Left ventricle myocardium inferior (tissue), 1 donor: ENCODE measurements at regions not wholly inside any gene's neighbourhood (a gene's known extent, or its start where the extent isn't known, plus 50 kb on each side); places are given as distances from the start of the nearest gene placed in this dataset.
"Not testable (repeated sequence)": the region's sequence is repeated elsewhere in the genome, so short reads cannot be mapped to it uniquely, and the experiment has no call there.

Source experiments
- DNase-seq: peaks from one replicate; pipeline ENCODE4 v3.0.0-alpha.2; 2020
- H3K27ac ChIP-seq: fragments of 200-600 bp; replicated peaks from 2 replicates; pipeline ENCODE4 v1.8.0; 2021
- H3K27me3 ChIP-seq: fragments of 200-600 bp; 2 replicates; pipeline ENCODE4 v1.8.0; 2021; ENCODE audit warnings: low read depth
- H3K36me3 ChIP-seq: fragments of 200-600 bp; 2 replicates; pipeline ENCODE4 v1.8.0; 2021
- H3K4me1 ChIP-seq: fragments of 200-600 bp; 2 replicates; pipeline ENCODE4 v1.8.0; 2021
- H3K4me3 ChIP-seq: fragments of 200-600 bp; 2 replicates; pipeline ENCODE4 v1.8.0; 2021; ENCODE audit warnings: mild to moderate bottlenecking, moderate library complexity
- H3K9me3 ChIP-seq: fragments of 200-600 bp; replicated peaks from 2 replicates; pipeline ENCODE4 v1.8.0; 2021
- CTCF ChIP-seq: fragments of 200-600 bp; IDR thresholded peaks from 2 replicates; pipeline ENCODE4 v1.8.0; 2021; ENCODE audit warnings: antibody characterized with exemption, mild to moderate bottlenecking, borderline replicate concordance
- intact Hi-C: fragments of 100-400 bp; cut with micrococcal nuclease; formaldehyde crosslinking; loops from one replicate; pipeline ENCODE4 v1.11.0; 2022
- donor health status: DM: no; HTN: yes; CAD: no; lungs with severe emphysema.

DNA sequence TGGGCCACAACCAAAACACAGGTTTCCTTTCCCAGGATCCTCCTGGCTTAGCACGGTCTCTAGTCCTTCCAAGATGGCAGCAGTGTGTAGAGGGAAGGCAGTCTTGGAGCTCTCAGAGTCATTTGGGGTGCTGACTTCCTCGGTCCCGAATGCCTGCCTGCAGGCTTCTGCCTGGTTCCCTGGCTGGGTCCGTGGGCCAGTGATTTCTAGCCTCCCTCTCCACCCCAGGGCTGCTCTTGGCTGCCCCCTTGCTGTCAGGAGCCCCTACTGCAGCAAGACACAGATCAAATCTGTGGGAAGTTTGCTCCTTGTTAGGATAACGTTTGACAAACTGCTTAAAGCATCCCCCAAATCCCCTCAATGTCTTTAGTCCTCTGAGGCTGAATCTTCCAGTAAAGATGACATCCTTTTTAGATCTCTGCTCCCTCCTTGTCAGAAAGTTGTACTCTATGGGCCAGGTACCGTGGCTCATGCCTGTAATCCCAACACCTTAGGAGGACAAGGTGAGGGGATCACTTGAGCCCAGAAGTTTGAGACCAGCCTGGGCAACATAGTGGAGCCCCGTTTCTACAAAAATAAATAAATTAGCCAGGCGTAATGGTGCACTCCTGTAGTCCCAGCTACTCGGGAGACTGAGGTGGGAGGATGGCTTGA lies 272.5 kb downstream of the RRAGC start:
- intact Hi-C loops = no loop called here
- H3K27me3 ChIP-seq = peaks cover 23% of the 10 kb centered on the region
- peak; percentile 79 for TF ChIP-seq CTCF
- peaks cover 8% of the 10 kb centered on the region for H3K4me1 ChIP-seq
- H3K36me3 ChIP-seq = no peaks in the 10 kb centered on the region
- peak; percentile 23 for DNase-seq
- no peak overlapping the region for H3K4me3 ChIP-seq
- no peak overlapping the region for H3K27ac ChIP-seq
- H3K9me3 ChIP-seq = peaks cover 16% of the 10 kb centered on the region

DNA sequence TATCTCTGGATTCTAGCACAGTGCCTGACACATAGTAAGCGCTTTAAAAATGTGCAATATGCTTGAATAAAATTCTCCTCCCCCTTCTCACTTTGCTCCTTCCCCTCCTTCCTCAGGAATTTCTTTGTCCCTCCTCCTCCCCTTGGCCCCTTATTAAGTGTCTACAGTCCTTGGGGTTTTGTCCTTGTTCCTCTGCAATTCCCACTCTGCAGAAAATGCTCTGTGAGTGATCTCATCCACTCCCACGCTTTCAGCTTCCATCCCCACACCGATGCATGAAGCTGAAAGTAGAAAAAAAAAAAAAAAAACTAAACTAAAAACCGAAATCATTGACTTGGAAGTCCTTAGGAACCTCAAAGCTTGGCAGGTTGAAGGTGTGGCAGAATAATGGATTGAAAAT lies 273.6 kb downstream of the RRAGC start:
- intact Hi-C loops = no loop called here
- TF ChIP-seq CTCF = no peak

DNA sequence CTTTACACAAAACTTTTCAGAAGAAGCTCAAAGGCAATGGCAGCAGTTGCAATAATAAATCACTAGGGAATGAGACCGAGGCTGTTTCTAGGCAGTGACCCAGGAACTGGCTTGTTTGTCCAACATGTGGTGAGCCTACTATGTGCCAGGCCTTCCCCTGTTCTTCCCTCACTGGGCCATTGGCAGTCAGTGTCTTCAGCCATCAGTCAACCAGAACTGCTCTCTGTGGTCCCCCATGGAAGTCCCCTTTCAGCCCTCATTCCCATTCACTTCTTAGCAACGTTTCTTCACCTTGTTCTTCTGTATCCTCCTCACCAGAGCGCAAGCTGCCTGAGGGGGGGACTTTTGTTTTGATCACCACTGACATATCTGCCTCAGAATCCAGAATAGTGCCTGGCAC lies 274.1 kb downstream of the RRAGC start:
- Histone ChIP-seq H3K4me1 (peaks cover 8% of the 10 kb centered on the region), H3K27me3 (peaks cover 38% of the 10 kb centered on the region), H3K27ac (no peak overlapping the region), H3K9me3 (peaks cover 4% of the 10 kb centered on the region), H3K4me3 (no peak overlapping the region), H3K36me3 (no peaks in the 10 kb centered on the region)
- DNase-seq = no peak
- intact Hi-C loops = no loop called here
- no peak for TF ChIP-seq CTCF

More for the DNA sequence above, 273.6 kb downstream of the RRAGC start:
- DNase-seq = no peak
- peaks cover 5% of the 10 kb centered on the region for H3K9me3 ChIP-seq
- no peak overlapping the region for H3K27ac ChIP-seq
- peaks cover 8% of the 10 kb centered on the region for H3K4me1 ChIP-seq
- no peak overlapping the region for H3K4me3 ChIP-seq
- H3K27me3 ChIP-seq = peaks cover 34% of the 10 kb centered on the region
- no peaks in the 10 kb centered on the region for H3K36me3 ChIP-seq

GRCh38 chr1:38584448-38585355 lies 274.9 kb downstream of the RRAGC start:
- no peak for DNase-seq
- peaks cover 46% of the 10 kb centered on the region for H3K27me3 ChIP-seq
- H3K4me1 ChIP-seq = peaks cover 8% of the 10 kb centered on the region
- no peak for TF ChIP-seq CTCF
- H3K9me3 ChIP-seq = peaks cover 4% of the 10 kb centered on the region
- no peak overlapping the region for H3K4me3 ChIP-seq
- no peak overlapping the region for H3K27ac ChIP-seq
- intact Hi-C loops = no loop called here
- no peaks in the 10 kb centered on the region for H3K36me3 ChIP-seq

- H3K9me3 ChIP-seq, H3K4me1 ChIP-seq, DNase-seq, H3K36me3 ChIP-seq, H3K27ac ChIP-seq, H3K4me3 ChIP-seq, intact Hi-C loops: not testable (repeated sequence)
- peaks cover 60% of the 10 kb centered on the region for H3K27me3 ChIP-seq
Measured at GRCh38 chr1:38583287-38583686, 276.3 kb downstream of the RRAGC start.

GRCh38 chr1:38581396-38581795 lies 278.2 kb downstream of the RRAGC start:
- peaks cover 79% of the 10 kb centered on the region for H3K27me3 ChIP-seq
- DNase-seq = no peak
- no peak overlapping the region for H3K4me3 ChIP-seq
- no peaks in the 10 kb centered on the region for H3K36me3 ChIP-seq
- no peak overlapping the region for H3K27ac ChIP-seq
- peaks cover 4% of the 10 kb centered on the region for H3K9me3 ChIP-seq
- H3K4me1 ChIP-seq = no peaks in the 10 kb centered on the region
- no peak for TF ChIP-seq CTCF
- intact Hi-C loops = no loop called here
